Lower leg skin (tissue), 3 donors: ENCODE measurements at regions not wholly inside any gene's neighbourhood (a gene's known extent, or its start where the extent isn't known, plus 50 kb on each side); places are given as distances from the start of the nearest gene placed in this dataset.

Experiments used
- POLR2A ChIP-seq, 2 donors: fragments of 450-650 bp; IDR thresholded peaks; one replicate each; pipeline ENCODE4 v1.6.1; 2016 to 2017; ENCODE audit warnings: antibody characterized with exemption in 2 of 2, mild to moderate bottlenecking in 1 of 2, moderate library complexity in 1 of 2
- TF ChIP-seq, protein P1 (sequence below), 3 donors: fragments of 450-650 bp; IDR thresholded peaks; one replicate each; pipeline ENCODE4 v1.5.1; 2016; ENCODE audit warnings: antibody characterized with exemption in 3 of 3, mild to moderate bottlenecking in 3 of 3, moderate library complexity in 2 of 3

- TF ChIP-seq, protein P1, sequence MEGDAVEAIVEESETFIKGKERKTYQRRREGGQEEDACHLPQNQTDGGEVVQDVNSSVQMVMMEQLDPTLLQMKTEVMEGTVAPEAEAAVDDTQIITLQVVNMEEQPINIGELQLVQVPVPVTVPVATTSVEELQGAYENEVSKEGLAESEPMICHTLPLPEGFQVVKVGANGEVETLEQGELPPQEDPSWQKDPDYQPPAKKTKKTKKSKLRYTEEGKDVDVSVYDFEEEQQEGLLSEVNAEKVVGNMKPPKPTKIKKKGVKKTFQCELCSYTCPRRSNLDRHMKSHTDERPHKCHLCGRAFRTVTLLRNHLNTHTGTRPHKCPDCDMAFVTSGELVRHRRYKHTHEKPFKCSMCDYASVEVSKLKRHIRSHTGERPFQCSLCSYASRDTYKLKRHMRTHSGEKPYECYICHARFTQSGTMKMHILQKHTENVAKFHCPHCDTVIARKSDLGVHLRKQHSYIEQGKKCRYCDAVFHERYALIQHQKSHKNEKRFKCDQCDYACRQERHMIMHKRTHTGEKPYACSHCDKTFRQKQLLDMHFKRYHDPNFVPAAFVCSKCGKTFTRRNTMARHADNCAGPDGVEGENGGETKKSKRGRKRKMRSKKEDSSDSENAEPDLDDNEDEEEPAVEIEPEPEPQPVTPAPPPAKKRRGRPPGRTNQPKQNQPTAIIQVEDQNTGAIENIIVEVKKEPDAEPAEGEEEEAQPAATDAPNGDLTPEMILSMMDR (IDR thresholded peaks at IDR 0.05): no peak
- TF ChIP-seq POLR2A (IDR thresholded peaks at IDR 0.05): no peak
These were observed 284.6 kb upstream of the PROK2 start for GRCh38 chr3:72069543-72069942.
